Endodermal cell (in vitro differentiated cells): ENCODE measurements at regions not wholly inside any gene's neighbourhood (a gene's known extent, or its start where the extent isn't known, plus 50 kb on each side); places are given as distances from the start of the nearest gene placed in this dataset.

Experiments
- DNase-seq: peaks from one replicate; pipeline ENCODE4 v3.0.0-alpha.2; 2017
- H3K27ac ChIP-seq: 2 replicates; pipeline ENCODE4 v1.5.1; 2013; ENCODE audit warnings: mild to moderate bottlenecking, low read depth, low read length, moderate library complexity
- H3K27me3 ChIP-seq: 2 replicates; pipeline ENCODE4 v1.6.1; 2013; ENCODE audit warnings: mild to moderate bottlenecking, low read length, moderate library complexity; ENCODE audit not compliant: insufficient read depth, control insufficient read depth, poor library complexity, severe bottlenecking
- H3K36me3 ChIP-seq: 2 replicates; pipeline ENCODE4 v1.7.0; 2013; ENCODE audit warnings: mild to moderate bottlenecking, low read length, moderate library complexity; ENCODE audit not compliant: control insufficient read depth, insufficient read depth
- H3K4me1 ChIP-seq: one replicate; pipeline ENCODE4 v1.7.0; 2013; ENCODE audit warnings: low read length; ENCODE audit not compliant: control insufficient read depth, insufficient read depth
- H3K4me3 ChIP-seq: 2 replicates; pipeline ENCODE4 v1.5.1; 2013; ENCODE audit warnings: mild to moderate bottlenecking, low read length, moderate library complexity
- H3K9ac ChIP-seq: 2 replicates; pipeline ENCODE4 v1.6.1; 2013; ENCODE audit warnings: mild to moderate bottlenecking, low read length, moderate library complexity; ENCODE audit not compliant: poor library complexity, severe bottlenecking; ENCODE audit errors: extremely low read depth
- H3K9me3 ChIP-seq: 2 replicates; pipeline ENCODE4 v1.6.1; 2013; ENCODE audit warnings: mild to moderate bottlenecking, low read length, moderate library complexity; ENCODE audit not compliant: control insufficient read depth
- H3K27ac Mint-ChIP-seq: 2 replicates; pipeline ENCODE4 v1.8.0; 2020; ENCODE audit warnings: mixed read lengths
- H3K27me3 Mint-ChIP-seq: 2 replicates; pipeline ENCODE4 v1.8.0; 2021; ENCODE audit warnings: mild to moderate bottlenecking, mixed read lengths; ENCODE audit not compliant: insufficient read depth
- H3K36me3 Mint-ChIP-seq: 2 replicates; pipeline ENCODE4 v1.8.0; 2020; ENCODE audit warnings: low read depth, mixed read lengths
- H3K4me1 Mint-ChIP-seq: 2 replicates; pipeline ENCODE4 v1.8.0; 2020; ENCODE audit warnings: mixed read lengths
- H3K4me3 Mint-ChIP-seq: 2 replicates; pipeline ENCODE4 v1.8.0; 2020; ENCODE audit warnings: mild to moderate bottlenecking, moderate library complexity, mixed read lengths
- H3K9me3 Mint-ChIP-seq: 2 replicates; pipeline ENCODE4 v1.8.0; 2020; ENCODE audit warnings: mild to moderate bottlenecking, mixed read lengths
- WGBS, 2 experiments: methylation state at CpG; one replicate each; pipeline versions ENCODE4 v1.1.5 to v1.1.7; 2013; ENCODE audit warnings: missing lambda C conversion rate in 2 of 2, mixed read lengths in 1 of 2; ENCODE audit not compliant: insufficient coverage in 1 of 2, insufficient read length in 1 of 2; 5-methylcytosine and 5-hydroxymethylcytosine counted together
- TF ChIP-seq, protein P1 (sequence below): fragments of 200-600 bp; sonication (generic); conservative IDR thresholded peaks from 2 replicates; pipeline ENCODE4 v1.5.0; 2021; ENCODE audit warnings: antibody characterized with exemption, mild to moderate bottlenecking

DNA sequence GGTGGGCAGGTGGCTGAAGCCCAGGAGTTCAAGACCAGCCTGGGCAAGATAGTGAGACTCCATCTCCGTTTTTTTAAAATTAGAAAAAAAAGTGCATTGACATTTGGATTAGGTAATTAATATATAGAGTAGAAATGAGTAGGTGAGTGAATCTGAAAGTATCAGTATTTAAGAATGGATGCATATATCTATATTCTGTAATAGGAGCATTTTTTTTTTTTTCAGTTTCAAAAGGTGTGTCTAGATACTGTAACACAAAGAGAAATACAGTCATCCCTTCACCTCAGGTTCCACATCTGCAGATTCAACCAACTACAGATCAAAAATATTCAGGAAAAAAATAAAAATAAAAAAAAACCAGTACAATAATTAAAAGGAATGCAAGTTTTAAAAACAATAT lies 50.8 kb downstream of the RBM27 start:
- 94 to 100% methylated on average over 1 of the region's 1 CpG for WGBS, 2 experiments
- Histone ChIP-seq H3K27ac (no peak overlapping the region), H3K4me1 (no peaks in the 10 kb centered on the region), H3K9me3 (no peaks in the 10 kb centered on the region), H3K4me3 (no peak overlapping the region), H3K36me3 (peaks cover 61% of the 10 kb centered on the region), H3K9ac (no peak overlapping the region), H3K27me3 (no peaks in the 10 kb centered on the region)
- Mint-ChIP-seq H3K27ac (no peak overlapping the region), H3K27me3 (no peaks in the 10 kb centered on the region), H3K36me3 (peaks cover 52% of the 10 kb centered on the region), H3K4me3 (no peak overlapping the region), H3K9me3 (no peaks in the 10 kb centered on the region), H3K4me1 (no peaks in the 10 kb centered on the region)
- no peak for DNase-seq
- TF ChIP-seq, protein P1, sequence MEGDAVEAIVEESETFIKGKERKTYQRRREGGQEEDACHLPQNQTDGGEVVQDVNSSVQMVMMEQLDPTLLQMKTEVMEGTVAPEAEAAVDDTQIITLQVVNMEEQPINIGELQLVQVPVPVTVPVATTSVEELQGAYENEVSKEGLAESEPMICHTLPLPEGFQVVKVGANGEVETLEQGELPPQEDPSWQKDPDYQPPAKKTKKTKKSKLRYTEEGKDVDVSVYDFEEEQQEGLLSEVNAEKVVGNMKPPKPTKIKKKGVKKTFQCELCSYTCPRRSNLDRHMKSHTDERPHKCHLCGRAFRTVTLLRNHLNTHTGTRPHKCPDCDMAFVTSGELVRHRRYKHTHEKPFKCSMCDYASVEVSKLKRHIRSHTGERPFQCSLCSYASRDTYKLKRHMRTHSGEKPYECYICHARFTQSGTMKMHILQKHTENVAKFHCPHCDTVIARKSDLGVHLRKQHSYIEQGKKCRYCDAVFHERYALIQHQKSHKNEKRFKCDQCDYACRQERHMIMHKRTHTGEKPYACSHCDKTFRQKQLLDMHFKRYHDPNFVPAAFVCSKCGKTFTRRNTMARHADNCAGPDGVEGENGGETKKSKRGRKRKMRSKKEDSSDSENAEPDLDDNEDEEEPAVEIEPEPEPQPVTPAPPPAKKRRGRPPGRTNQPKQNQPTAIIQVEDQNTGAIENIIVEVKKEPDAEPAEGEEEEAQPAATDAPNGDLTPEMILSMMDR: no peak

DNA sequence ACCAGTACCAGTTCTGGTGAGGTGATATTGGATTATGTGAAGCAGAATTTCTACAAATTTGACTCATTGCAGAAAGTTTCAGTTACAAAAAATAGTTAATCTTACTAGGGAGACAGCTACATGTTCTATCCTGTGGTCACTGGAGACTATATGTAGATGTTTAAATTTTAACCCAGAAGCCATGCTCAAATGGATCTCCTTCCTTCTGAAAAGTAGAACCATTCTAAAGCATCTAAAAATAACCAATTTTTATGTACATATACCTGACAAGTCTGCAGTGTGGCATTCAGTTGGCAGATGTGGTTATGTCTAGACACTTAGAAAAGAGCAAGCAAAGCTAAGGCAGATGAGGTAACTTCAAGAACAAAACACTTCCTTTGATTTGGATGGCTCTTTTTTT lies 65.5 kb upstream of the POU4F3 start:
- H3K36me3 ChIP-seq: peaks cover 83% of the 10 kb centered on the region
- Mint-ChIP-seq H3K4me1 (no peaks in the 10 kb centered on the region), H3K4me3 (no peak overlapping the region), H3K9me3 (no peaks in the 10 kb centered on the region), H3K36me3 (peaks cover 62% of the 10 kb centered on the region), H3K27ac (no peak overlapping the region), H3K27me3 (no peaks in the 10 kb centered on the region)
- no peak overlapping the region for H3K27ac ChIP-seq
- H3K27me3 ChIP-seq: no peaks in the 10 kb centered on the region
- TF ChIP-seq, protein P1: no peak
- H3K9me3 ChIP-seq: no peaks in the 10 kb centered on the region
- DNase-seq: no peak
- no peaks in the 10 kb centered on the region for H3K4me1 ChIP-seq
- no peak overlapping the region for H3K4me3 ChIP-seq
- H3K9ac ChIP-seq: no peak overlapping the region

DNA sequence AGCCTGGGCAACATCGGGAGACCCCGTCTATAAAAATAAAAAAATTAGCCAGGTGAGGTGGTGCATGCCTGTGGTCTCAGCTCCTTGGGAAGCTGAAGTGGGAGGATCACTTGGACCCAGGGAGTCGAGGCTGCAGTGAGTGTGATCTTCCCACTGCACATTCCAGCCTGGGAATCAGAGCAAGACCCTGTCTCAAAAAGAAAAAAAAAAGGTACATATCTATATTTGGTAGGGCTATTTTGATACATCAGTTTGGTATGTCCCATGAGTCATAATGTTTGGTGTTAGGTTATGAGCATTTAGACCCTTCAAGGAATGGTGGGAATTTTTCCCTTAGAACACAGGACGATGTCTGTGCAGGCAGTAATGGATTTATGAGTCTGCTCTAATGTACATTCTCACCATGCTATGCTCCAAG lies 55.3 kb upstream of the POU4F3 start:
- 92 to 96% methylated on average over 3 to 4 of the region's 4 CpGs for WGBS, 2 experiments

More for the DNA sequence above, 55.3 kb upstream of the POU4F3 start:
- no peak overlapping the region for H3K4me3 ChIP-seq
- no peaks in the 10 kb centered on the region for H3K27me3 Mint-ChIP-seq
- H3K27ac Mint-ChIP-seq: no peak overlapping the region
- no peaks in the 10 kb centered on the region for H3K27me3 ChIP-seq
- H3K4me3 Mint-ChIP-seq: no peak overlapping the region
- no peaks in the 10 kb centered on the region for H3K4me1 Mint-ChIP-seq
- H3K36me3 Mint-ChIP-seq: peaks cover 21% of the 10 kb centered on the region
- TF ChIP-seq, protein P1: no peak
- H3K9ac ChIP-seq: no peak overlapping the region
- H3K9me3 ChIP-seq: no peaks in the 10 kb centered on the region
- no peak for DNase-seq
- peaks cover 76% of the 10 kb centered on the region for H3K36me3 ChIP-seq
- H3K27ac ChIP-seq: no peak overlapping the region
- no peaks in the 10 kb centered on the region for H3K4me1 ChIP-seq
- H3K9me3 Mint-ChIP-seq: no peaks in the 10 kb centered on the region
